Spleen (tissue), 11 donors: ENCODE measurements at regions not wholly inside any gene's neighbourhood (a gene's known extent, or its start where the extent isn't known, plus 50 kb on each side); places are given as distances from the start of the nearest gene placed in this dataset.

Source experiments
- DNase-seq: peaks from one replicate; pipeline ENCODE4 v3.0.0-alpha.2; 2020
- H3K27ac ChIP-seq, 8 donors: fragments of 200-600 bp; sonication (generic) in 7 of 8; 1 replicate in 4 of 8; 2 replicates in 4 of 8; pipeline versions ENCODE4 v1.5.0 to v1.8.0; 2016 to 2021; ENCODE audit warnings: inconsistent platforms in 4 of 8, mild to moderate bottlenecking in 4 of 8, moderate library complexity in 1 of 8
- H3K27me3 ChIP-seq, 7 donors: fragments of 200-600 bp; sonication (generic) in 6 of 7; replicated peaks in 1 of 7; 1 replicate in 4 of 7; 2 replicates in 3 of 7; pipeline versions ENCODE4 v1.5.0 to v1.8.0; 2016 to 2021; ENCODE audit warnings: inconsistent platforms in 3 of 7, mild to moderate bottlenecking in 1 of 7
- H3K36me3 ChIP-seq, 6 donors: fragments of 200-600 bp; sonication (generic) in 5 of 6; 1 replicate in 4 of 6; 2 replicates in 2 of 6; pipeline versions ENCODE4 v1.5.0 to v1.8.0; 2016 to 2021; ENCODE audit warnings: inconsistent platforms in 2 of 6
- H3K4me1 ChIP-seq, 6 donors: fragments of 200-600 bp; sonication (generic) in 5 of 6; 1 replicate in 3 of 6; 2 replicates in 3 of 6; pipeline versions ENCODE4 v1.5.0 to v1.8.0; 2016 to 2021; ENCODE audit warnings: inconsistent platforms in 3 of 6
- H3K4me3 ChIP-seq, 8 donors: fragments of 200-600 bp; sonication (generic) in 7 of 8; 1 replicate in 4 of 8; 2 replicates in 4 of 8; pipeline versions ENCODE4 v1.5.0 to v1.8.0; 2016 to 2021; ENCODE audit warnings: inconsistent platforms in 4 of 8, mild to moderate bottlenecking in 4 of 8, moderate library complexity in 2 of 8
- H3K9me3 ChIP-seq, 8 donors: fragments of 200-600 bp; sonication (generic) in 7 of 8; 1 replicate in 4 of 8; 2 replicates in 4 of 8; pipeline versions ENCODE4 v1.5.0 to v1.8.0; 2016 to 2021; ENCODE audit warnings: inconsistent platforms in 4 of 8
- POLR2A ChIP-seq, 3 donors: fragments of 450-650 bp; IDR thresholded peaks; one replicate each; pipeline ENCODE4 v1.5.1; 2017; ENCODE audit warnings: antibody characterized with exemption in 3 of 3, mild to moderate bottlenecking in 1 of 3
- POLR2AphosphoS5 ChIP-seq, 3 donors: sonication (generic); formaldehyde crosslinking; IDR thresholded peaks; one replicate each; pipeline ENCODE4 v1.5.1; 2017; ENCODE audit warnings: antibody characterized with exemption in 3 of 3
- WGBS, 5 donors: extraction: QIAGEN DNeasy Blood & Tissue Kit in 3 of 5; methylation state at CpG; one replicate each; pipeline versions ENCODE4 v1.1.5 to v1.1.7; 2013 to 2018; 5-methylcytosine and 5-hydroxymethylcytosine counted together
- intact Hi-C: fragments of 100-400 bp; cut with DNase I; formaldehyde crosslinking; loops from one replicate; pipeline ENCODE4 v1.15.0; 2023; ENCODE audit warnings: low total_unique reads
- small RNA-seq, 4 donors: library from RNA; depleted of rRNA; stranded (forward); fragments of <200 nt; gene quantifications; one replicate each; pipeline ENCODE3, GENCODE V24; 2016
- TF ChIP-seq, protein P1 (sequence below), 11 experiments: fragments of 200-600 bp in 7 of 11; fragments of 450-650 bp in 4 of 11; sonication (generic) in 4 of 11; IDR thresholded peaks in 8 of 11; conservative IDR thresholded peaks in 3 of 11; 1 replicate in 7 of 11; 2 replicates in 4 of 11; pipeline versions ENCODE4 v1.4.0 to v1.8.0; 2016 to 2021; ENCODE audit warnings: antibody characterized with exemption in 11 of 11, inconsistent platforms in 4 of 11, mild to moderate bottlenecking in 1 of 11
- donor health status: healthy with polysubstance abuse.
- donor health status: DM: no; HTN: no; CAD: no; lungs with moderate emphysema.
- donor health status: DM: no; HTN: no; CAD: no.
- donor health status: Bipolar disorder and iron deficiency.
- donor health status: healthy.
- donor health status: DM: no; HTN: no; CAD: no.
- donor health status: DM: yes; HTN: yes; CAD: no.

GRCh38 chr5:163387589-163388343 is 49.6 kb upstream of the CCNG1 start:
- H3K4me3 ChIP-seq, result no peak overlapping the region
- intact Hi-C loops, result no loop called here
- 65 to 78% (median 74%) methylated on average over 5 of the region's 5 CpGs for WGBS, 5 donors

More at GRCh38 chr5:163387589-163388343, 49.6 kb upstream of the CCNG1 start:
- H3K27ac ChIP-seq, result no peak overlapping the region
- H3K27me3 ChIP-seq, result no peaks in the 10 kb centered on the region
- H3K9me3 ChIP-seq, result peaks cover 0 to 24% (median 5%) of the 10 kb centered on the region in 8 donors
- no peaks in the 10 kb centered on the region for H3K36me3 ChIP-seq
- no peaks in the 10 kb centered on the region for H3K4me1 ChIP-seq
- no peak for DNase-seq
- no peak for TF ChIP-seq POLR2AphosphoS5 (IDR thresholded peaks at IDR 0.05)
- no peak for TF ChIP-seq POLR2A (IDR thresholded peaks at IDR 0.05)
- TF ChIP-seq, protein P1, sequence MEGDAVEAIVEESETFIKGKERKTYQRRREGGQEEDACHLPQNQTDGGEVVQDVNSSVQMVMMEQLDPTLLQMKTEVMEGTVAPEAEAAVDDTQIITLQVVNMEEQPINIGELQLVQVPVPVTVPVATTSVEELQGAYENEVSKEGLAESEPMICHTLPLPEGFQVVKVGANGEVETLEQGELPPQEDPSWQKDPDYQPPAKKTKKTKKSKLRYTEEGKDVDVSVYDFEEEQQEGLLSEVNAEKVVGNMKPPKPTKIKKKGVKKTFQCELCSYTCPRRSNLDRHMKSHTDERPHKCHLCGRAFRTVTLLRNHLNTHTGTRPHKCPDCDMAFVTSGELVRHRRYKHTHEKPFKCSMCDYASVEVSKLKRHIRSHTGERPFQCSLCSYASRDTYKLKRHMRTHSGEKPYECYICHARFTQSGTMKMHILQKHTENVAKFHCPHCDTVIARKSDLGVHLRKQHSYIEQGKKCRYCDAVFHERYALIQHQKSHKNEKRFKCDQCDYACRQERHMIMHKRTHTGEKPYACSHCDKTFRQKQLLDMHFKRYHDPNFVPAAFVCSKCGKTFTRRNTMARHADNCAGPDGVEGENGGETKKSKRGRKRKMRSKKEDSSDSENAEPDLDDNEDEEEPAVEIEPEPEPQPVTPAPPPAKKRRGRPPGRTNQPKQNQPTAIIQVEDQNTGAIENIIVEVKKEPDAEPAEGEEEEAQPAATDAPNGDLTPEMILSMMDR (IDR thresholded peaks at IDR 0.05 in 8 of 11, conservative IDR thresholded peaks at IDR 0.05 in 3 of 11), result no peak

Small RNAs in the stretch of these regions (small RNA-seq; reads per million reads assigned to genes)
- gene RNU6-164P, result 0 reads per million in 4 donors
